ENCODE measurements at regions not wholly inside any gene's neighbourhood (a gene's known extent, or its start where the extent isn't known, plus 50 kb on each side); places are given as distances from the start of the nearest gene placed in this dataset.
"Not testable (repeated sequence)": the region's sequence is repeated elsewhere in the genome, so short reads cannot be mapped to it uniquely, and the experiment has no call there.

- DNase-seq (ENCODE audit: low read depth in 2 of 2), result no peak
These were observed 91.2 kb upstream of the ERCC6L2 start for GRCh38 chr9:95784318-95784717.

GRCh38 chr9:95783426-95783975, 92.0 kb upstream of the ERCC6L2 start:
- no peak for DNase-seq (ENCODE audit: low read depth in 2 of 2)

- DNase-seq (ENCODE audit: low read depth in 2 of 2), result no peak
These were observed 94.7 kb upstream of the ERCC6L2 start for GRCh38 chr9:95780751-95781150.

GRCh38 chr9:95780121-95780520, 95.4 kb upstream of the ERCC6L2 start:
- no peak for DNase-seq (ENCODE audit: low read depth in 2 of 2)

GRCh38 chr9:95779597-95779996, 95.9 kb upstream of the ERCC6L2 start:
- not testable (repeated sequence) for DNase-seq (ENCODE audit: low read depth in 2 of 2)

- no peak for DNase-seq (ENCODE audit: low read depth in 2 of 2)
These were observed 96.5 kb upstream of the ERCC6L2 start for GRCh38 chr9:95778957-95779356.

GRCh38 chr9:95777136-95777535, 98.4 kb upstream of the ERCC6L2 start:
- DNase-seq (ENCODE audit: low read depth in 2 of 2), result no peak

- DNase-seq (ENCODE audit: low read depth in 2 of 2), result no peak
These were observed 99.3 kb upstream of the ERCC6L2 start for GRCh38 chr9:95776176-95776575.

GRCh38 chr9:95775191-95775590, 100.3 kb upstream of the ERCC6L2 start:
- DNase-seq (ENCODE audit: low read depth in 2 of 2), result no peak

- no peak for DNase-seq (ENCODE audit: low read depth in 2 of 2)
These were observed 102.5 kb upstream of the ERCC6L2 start for GRCh38 chr9:95773053-95773418.

GRCh38 chr9:95772320-95773052, 103.0 kb upstream of the ERCC6L2 start:
- no peak for DNase-seq (ENCODE audit: low read depth in 2 of 2)

- DNase-seq (ENCODE audit: low read depth in 2 of 2), result no peak
These were observed 103.8 kb upstream of the ERCC6L2 start for GRCh38 chr9:95771556-95772246.

- no peak for DNase-seq (ENCODE audit: low read depth in 2 of 2)
These were observed 104.8 kb upstream of the ERCC6L2 start for GRCh38 chr9:95770653-95771131.

GRCh38 chr9:95769909-95770433, 105.5 kb upstream of the ERCC6L2 start:
- no peak for DNase-seq (ENCODE audit: low read depth in 2 of 2)

- no peak for DNase-seq (ENCODE audit: low read depth in 2 of 2)
These were observed 106.0 kb upstream of the ERCC6L2 start for GRCh38 chr9:95769473-95769872.

- DNase-seq (ENCODE audit: low read depth in 2 of 2), result no peak
These were observed 108.6 kb upstream of the ERCC6L2 start for GRCh38 chr9:95766906-95767305.

GRCh38 chr9:95764533-95765319, 110.8 kb upstream of the ERCC6L2 start:
- DNase-seq (ENCODE audit: low read depth in 2 of 2), result no peak

GRCh38 chr9:95763983-95764382, 111.5 kb upstream of the ERCC6L2 start:
- DNase-seq (ENCODE audit: low read depth in 2 of 2), result no peak

GRCh38 chr9:95763006-95763405, 112.5 kb upstream of the ERCC6L2 start:
- no peak for DNase-seq (ENCODE audit: low read depth in 2 of 2)

- no peak for DNase-seq (ENCODE audit: low read depth in 2 of 2)
These were observed 113.2 kb upstream of the ERCC6L2 start for GRCh38 chr9:95762322-95762721.

GRCh38 chr9:95760791-95761190, 114.7 kb upstream of the ERCC6L2 start:
- no peak for DNase-seq (ENCODE audit: low read depth in 2 of 2)

GRCh38 chr9:95757439-95757838, 118.1 kb upstream of the ERCC6L2 start:
- DNase-seq (ENCODE audit: low read depth in 2 of 2), result no peak

All from stimulated activated CD8-positive, alpha-beta memory T cell treated with anti-CD3 and anti-CD28 coated beads, Interleukin-7, amount 100 ng/mL, for 1 hour (primary cell).